ENCODE measurements at regions not wholly inside any gene's neighbourhood (a gene's known extent, or its start where the extent isn't known, plus 50 kb on each side); places are given as distances from the start of the nearest gene placed in this dataset.
A peak's percentile ranks its signal among the peaks of the same experiment; 100 is the strongest.

- no peaks in the 10 kb centered on the region for H4K20me1 ChIP-seq
Observed at GRCh38 chr2:138979131-138979785, 199.1 kb upstream of the NXPH2 start.

GRCh38 chr2:138974651-138975050 lies 194.5 kb upstream of the NXPH2 start:
- Histone ChIP-seq H3K9me3 (no peaks in the 10 kb centered on the region), H4K20me1 (no peaks in the 10 kb centered on the region), H3K9ac (no peak overlapping the region), H3K36me3 (no peaks in the 10 kb centered on the region), H3K27ac (no peak overlapping the region), H3K4me1 (no peaks in the 10 kb centered on the region; the same call in 1 of the 2 replicates), H3K27me3 (no peaks in the 10 kb centered on the region), H3K4me3 (no peak overlapping the region), H3K4me2 (no peak overlapping the region)
- no peak for TF ChIP-seq Cebpa-rat (IDR thresholded peaks at IDR 0.05)

More at GRCh38 chr2:138979131-138979785, 199.1 kb upstream of the NXPH2 start:
- Histone ChIP-seq H3K4me1 (no peaks in the 10 kb centered on the region), H3K9ac (no peak overlapping the region), H3K27ac (no peak overlapping the region), H3K4me2 (no peak overlapping the region), H3K9me3 (no peaks in the 10 kb centered on the region), H3K4me3 (no peak overlapping the region), H3K36me3 (no peaks in the 10 kb centered on the region), H3K27me3 (no peaks in the 10 kb centered on the region)
- TF ChIP-seq Cebpa-rat (IDR thresholded peaks at IDR 0.05): no peak

- no peak for TF ChIP-seq Cebpa-rat (IDR thresholded peaks at IDR 0.05)
- H3K4me3 ChIP-seq: no peak overlapping the region
- H3K9ac ChIP-seq: no peak overlapping the region
- H3K36me3 ChIP-seq: no peaks in the 10 kb centered on the region
- no peaks in the 10 kb centered on the region for H3K9me3 ChIP-seq
- H3K4me1 ChIP-seq: no peaks in the 10 kb centered on the region
- no peaks in the 10 kb centered on the region for H4K20me1 ChIP-seq
- H3K27me3 ChIP-seq: no peaks in the 10 kb centered on the region
- no peak overlapping the region for H3K4me2 ChIP-seq
- no peak overlapping the region for H3K27ac ChIP-seq
Observed at GRCh38 chr2:138964418-138964817, 184.2 kb upstream of the NXPH2 start.

GRCh38 chr2:138962686-138963085 lies 182.5 kb upstream of the NXPH2 start:
- Histone ChIP-seq H4K20me1 (no peaks in the 10 kb centered on the region), H3K4me2 (no peak overlapping the region), H3K4me1 (no peaks in the 10 kb centered on the region), H3K9me3 (no peaks in the 10 kb centered on the region; the same call in 1 of the 2 replicates), H3K4me3 (no peak overlapping the region), H3K27me3 (no peaks in the 10 kb centered on the region), H3K9ac (no peak overlapping the region), H3K36me3 (no peaks in the 10 kb centered on the region), H3K27ac (no peak overlapping the region)
- no peak for TF ChIP-seq Cebpa-rat (IDR thresholded peaks at IDR 0.05)

- H3K9me3 ChIP-seq: no peaks in the 10 kb centered on the region; the same call in 1 of the 2 replicates
- H3K4me3 ChIP-seq: no peak overlapping the region
- H4K20me1 ChIP-seq: no peaks in the 10 kb centered on the region
- no peak overlapping the region for H3K4me2 ChIP-seq
- H3K9ac ChIP-seq: no peak overlapping the region
- TF ChIP-seq Cebpa-rat (IDR thresholded peaks at IDR 0.05): no peak
- H3K36me3 ChIP-seq: no peaks in the 10 kb centered on the region
- no peak overlapping the region for H3K27ac ChIP-seq
- no peaks in the 10 kb centered on the region for H3K27me3 ChIP-seq
- H3K4me1 ChIP-seq: no peaks in the 10 kb centered on the region
Observed at GRCh38 chr2:138960191-138960590, 180.0 kb upstream of the NXPH2 start.

- no peaks in the 10 kb centered on the region for H3K27me3 ChIP-seq
- no peaks in the 10 kb centered on the region for H4K20me1 ChIP-seq
- H3K4me1 ChIP-seq: no peaks in the 10 kb centered on the region
- H3K9ac ChIP-seq: no peak overlapping the region
- no peak overlapping the region for H3K4me3 ChIP-seq
- no peak for TF ChIP-seq Cebpa-rat (IDR thresholded peaks at IDR 0.05)
- no peaks in the 10 kb centered on the region for H3K36me3 ChIP-seq
- H3K27ac ChIP-seq: no peak overlapping the region
- H3K9me3 ChIP-seq: peaks cover 8% of the 10 kb centered on the region
- no peak overlapping the region for H3K4me2 ChIP-seq
Observed at GRCh38 chr2:138959031-138959430, 178.8 kb upstream of the NXPH2 start.

GRCh38 chr2:138956116-138956515 lies 175.9 kb upstream of the NXPH2 start:
- no peak overlapping the region for H3K27ac ChIP-seq
- no peak overlapping the region for H3K9ac ChIP-seq
- no peak for TF ChIP-seq Cebpa-rat (IDR thresholded peaks at IDR 0.05)
- H3K27me3 ChIP-seq: no peaks in the 10 kb centered on the region
- H3K4me2 ChIP-seq: no peak overlapping the region
- no peaks in the 10 kb centered on the region for H3K4me1 ChIP-seq
- H3K4me3 ChIP-seq: no peak overlapping the region
- no peaks in the 10 kb centered on the region for H4K20me1 ChIP-seq
- peaks cover 8% of the 10 kb centered on the region for H3K9me3 ChIP-seq
- no peaks in the 10 kb centered on the region for H3K36me3 ChIP-seq

GRCh38 chr2:138950486-138950885 lies 170.3 kb upstream of the NXPH2 start:
- Histone ChIP-seq H4K20me1 (no peaks in the 10 kb centered on the region), H3K4me3 (no peak overlapping the region), H3K27ac (no peak overlapping the region), H3K9ac (no peak overlapping the region), H3K4me2 (no peak overlapping the region), H3K36me3 (no peaks in the 10 kb centered on the region), H3K27me3 (no peaks in the 10 kb centered on the region), H3K9me3 (peaks cover 8% of the 10 kb centered on the region), H3K4me1 (peaks cover 11% of the 10 kb centered on the region)
- TF ChIP-seq Cebpa-rat (IDR thresholded peaks at IDR 0.05): no peak

GRCh38 chr2:138949517-138949916 lies 169.3 kb upstream of the NXPH2 start:
- H3K4me2 ChIP-seq: no peak overlapping the region
- H3K9ac ChIP-seq: no peak overlapping the region
- no peak overlapping the region for H3K4me3 ChIP-seq
- H3K4me1 ChIP-seq: peaks cover 11% of the 10 kb centered on the region
- H3K27ac ChIP-seq: no peak overlapping the region
- no peak for TF ChIP-seq Cebpa-rat (IDR thresholded peaks at IDR 0.05)
- no peaks in the 10 kb centered on the region for H3K27me3 ChIP-seq
- H4K20me1 ChIP-seq: no peaks in the 10 kb centered on the region
- peaks cover 2% of the 10 kb centered on the region for H3K9me3 ChIP-seq
- H3K36me3 ChIP-seq: no peaks in the 10 kb centered on the region

GRCh38 chr2:138948070-138948539 lies 167.9 kb upstream of the NXPH2 start:
- Histone ChIP-seq H3K4me3 (no peak overlapping the region), H3K27ac (no peak overlapping the region), H4K20me1 (no peaks in the 10 kb centered on the region), H3K9me3 (no peaks in the 10 kb centered on the region), H3K9ac (no peak overlapping the region), H3K36me3 (no peaks in the 10 kb centered on the region), H3K4me2 (peak overlapping the region; percentile 26), H3K27me3 (no peaks in the 10 kb centered on the region), H3K4me1 (peaks cover 11% of the 10 kb centered on the region)
- TF ChIP-seq Cebpa-rat (IDR thresholded peaks at IDR 0.05): no peak
